ENCODE measurements at regions not wholly inside any gene's neighbourhood (a gene's known extent, or its start where the extent isn't known, plus 50 kb on each side); places are given as distances from the start of the nearest gene placed in this dataset.

- ATAC-seq (no peak), DNase-seq (no peak)
- H3K9me3 ChIP-seq: no peaks in the 10 kb centered on the region
- intact Hi-C loops (cut with DNase I): no loop called here
- no peaks in the 10 kb centered on the region for H3K36me3 ChIP-seq
- no peaks in the 10 kb centered on the region for H3K27me3 ChIP-seq
- no peak overlapping the region for H3K4me3 ChIP-seq
- no peak overlapping the region for H3K27ac ChIP-seq
- peaks cover 0 to 66% (median 9%) of the 10 kb centered on the region in 12 donors for H3K4me1 ChIP-seq
- 81 to 91% (median 84%) methylated on average over 3 of the region's 3 CpGs for WGBS, 4 donors
- TF ChIP-seq POLR2A (IDR thresholded peaks at IDR 0.05) (no peak), CTCF (IDR thresholded peaks at IDR 0.05) (no peak)
Observed at GRCh38 chr3:177424521-177424920, 227.2 kb upstream of the TBL1XR1 start.

GRCh38 chr3:177425042-177425441, 227.8 kb upstream of the TBL1XR1 start:
- H3K4me3 ChIP-seq: no peak overlapping the region
- H3K4me1 ChIP-seq: peaks cover 0 to 69% (median 9%) of the 10 kb centered on the region in 12 donors
- no peak for TF ChIP-seq CTCF (IDR thresholded peaks at IDR 0.05)
- TF ChIP-seq POLR2A (IDR thresholded peaks at IDR 0.05): no peak
- no peaks in the 10 kb centered on the region for H3K9me3 ChIP-seq
- no peak overlapping the region for H3K27ac ChIP-seq
- no peak for DNase-seq
- WGBS, 4 donors: 76 to 90% (median 88%) methylated on average over 3 of the region's 3 CpGs
- intact Hi-C loops (cut with DNase I): no loop called here
- no peaks in the 10 kb centered on the region for H3K36me3 ChIP-seq
- peak in 2 of 4 donors; percentile 24 to 33 for ATAC-seq
- H3K27me3 ChIP-seq: no peaks in the 10 kb centered on the region

GRCh38 chr3:177426106-177426877, 229.0 kb upstream of the TBL1XR1 start:
- H3K4me1 ChIP-seq: peaks cover 0 to 59% (median under 1%) of the 10 kb centered on the region in 12 donors

More at GRCh38 chr3:177426106-177426877, 229.0 kb upstream of the TBL1XR1 start:
- Histone ChIP-seq H3K4me3 (no peak overlapping the region), H3K27me3 (no peaks in the 10 kb centered on the region), H3K27ac (peak overlapping the region in 1 of 12 donors; percentile 84), H3K9me3 (no peaks in the 10 kb centered on the region), H3K36me3 (no peaks in the 10 kb centered on the region)
- intact Hi-C loops (cut with DNase I): no loop called here
- TF ChIP-seq POLR2A (IDR thresholded peaks at IDR 0.05) (no peak), CTCF (IDR thresholded peaks at IDR 0.05) (no peak)
- DNase-seq (no peak), ATAC-seq (no peak)
- WGBS, 4 donors: 90 to 92% (median 91%) methylated on average over 3 of the region's 3 CpGs

All from heart left ventricle (tissue), 16 donors.